Endothelial cell of umbilical vein (primary cell): ENCODE measurements at regions not wholly inside any gene's neighbourhood (a gene's known extent, or its start where the extent isn't known, plus 50 kb on each side); places are given as distances from the start of the nearest gene placed in this dataset.

Experiments used
- BruUV-seq: library from RNA; stranded (reverse); fragments of 400-500 nt; replicated peaks from 2 replicates; lab custom pipeline; 2021; lab: Mats Ljungman, UMichigan
- CTCF ChIA-PET: fragments of 300-600, 350-600 bp; sonication (Branson Sonifier 250); formaldehyde crosslinking; loops from one replicate; lab custom pipeline; 2021; ENCODE audit warnings: antibody characterized with exemption, inconsistent platforms; lab: Charles Lee
- POLR2A ChIA-PET: fragments of 300-600, 350-600 bp; sonication (Branson Sonifier 250); formaldehyde crosslinking; loops from one replicate; lab custom pipeline; 2021; ENCODE audit warnings: antibody characterized with exemption, inconsistent platforms; lab: Charles Lee
- DNase-seq: peaks from one replicate; pipeline ENCODE4 v3.0.0-alpha.2; 2011; ENCODE audit warnings: low read depth, low spot score
- FAIRE-seq: peaks from 2 replicates; lab custom pipeline; 2011; peaks lifted over from hg19 to GRCh38; lab: Jason Lieb, UNC
- H2AFZ ChIP-seq: 2 replicates; pipeline ENCODE4 v1.6.0; 2012; ENCODE audit warnings: low read depth, low read length, control low read depth, inconsistent platforms
- H3K27ac ChIP-seq: 2 replicates; pipeline ENCODE4 v1.5.1; 2011; ENCODE audit warnings: low read depth, mild to moderate bottlenecking, control low read depth, low read length, moderate library complexity; ENCODE audit not compliant: insufficient read depth
- H3K27me3 ChIP-seq, 2 experiments: 2 replicates each; pipeline versions ENCODE4 v1.6.0 to v1.6.1; 2011; ENCODE audit warnings: low read length in 2 of 2, mixed read lengths in 1 of 2; ENCODE audit not compliant: control insufficient read depth in 2 of 2, insufficient read depth in 2 of 2
- H3K36me3 ChIP-seq, 2 experiments: 2 replicates in 1 of 2; 3 replicates in 1 of 2; pipeline ENCODE4 v1.5.1; 2011; ENCODE audit warnings: low read length in 2 of 2, mild to moderate bottlenecking in 1 of 2, moderate library complexity in 1 of 2; ENCODE audit not compliant: control insufficient read depth in 2 of 2, insufficient read depth in 2 of 2; ENCODE audit errors: extremely low read depth in 1 of 2
- H3K4me1 ChIP-seq: 3 replicates; pipeline ENCODE4 v1.5.1; 2011; ENCODE audit warnings: mild to moderate bottlenecking, low read length; ENCODE audit not compliant: control insufficient read depth, insufficient read depth; ENCODE audit errors: extremely low read depth
- H3K4me2 ChIP-seq: 2 replicates; pipeline ENCODE4 v1.6.1; 2011; ENCODE audit warnings: low read length, control low read depth, mixed read lengths; ENCODE audit not compliant: insufficient read depth
- H3K4me3 ChIP-seq, 3 experiments: fragments of 200-600 bp in 1 of 3; sonication (generic), shearing (Covaris generic) in 1 of 3; replicated peaks in 1 of 3; 2 replicates each; pipeline ENCODE4 v1.5.1; 2011 to 2016; ENCODE audit warnings: control low read depth in 3 of 3, low read length in 3 of 3, mild to moderate bottlenecking in 2 of 3, inconsistent platforms in 1 of 3, low read depth in 1 of 3, moderate library complexity in 1 of 3; ENCODE audit not compliant: insufficient read depth in 1 of 3
- H3K79me2 ChIP-seq: 2 replicates; pipeline ENCODE4 v1.6.0; 2012; ENCODE audit warnings: low read length, inconsistent platforms; ENCODE audit not compliant: control insufficient read depth, insufficient read depth
- H3K9ac ChIP-seq: replicated peaks from 2 replicates; pipeline ENCODE3; 2011; ENCODE audit warnings: low read length, control low read depth; ENCODE audit not compliant: insufficient read depth; ENCODE audit errors: extremely low read depth
- H3K9me1 ChIP-seq: replicated peaks from 3 replicates; pipeline ENCODE4 v1.6.0; 2011; ENCODE audit warnings: mild to moderate bottlenecking, low read length; ENCODE audit not compliant: control insufficient read depth, insufficient read depth; ENCODE audit errors: extremely low read depth
- H3K9me3 ChIP-seq: replicated peaks from 2 replicates; pipeline ENCODE4 v1.5.1; 2012; ENCODE audit warnings: low read length, inconsistent platforms; ENCODE audit not compliant: control insufficient read depth, insufficient read depth
- H4K20me1 ChIP-seq: replicated peaks from 2 replicates; pipeline ENCODE3; 2011; ENCODE audit warnings: mild to moderate bottlenecking, low read length; ENCODE audit not compliant: control insufficient read depth, insufficient read depth; ENCODE audit errors: extremely low read depth
- EZH2 ChIP-seq: IDR thresholded peaks from 2 replicates; pipeline ENCODE4 v1.6.1; 2012; ENCODE audit warnings: borderline replicate concordance, low read depth, mild to moderate bottlenecking, moderate library complexity, low read length, inconsistent platforms; ENCODE audit not compliant: severe bottlenecking
- FOS ChIP-seq: IDR thresholded peaks from 2 replicates; pipeline ENCODE4 v1.6.1; 2011; ENCODE audit warnings: mild to moderate bottlenecking, low read length, moderate library complexity, borderline replicate concordance; ENCODE audit not compliant: insufficient read depth
- GATA2 ChIP-seq: IDR thresholded peaks from 2 replicates; pipeline ENCODE4 v1.7.0; 2011; ENCODE audit warnings: low read depth, mild to moderate bottlenecking, moderate library complexity, mixed read lengths, low read length; ENCODE audit not compliant: insufficient read length, insufficient read depth
- JUN ChIP-seq: IDR thresholded peaks from 2 replicates; pipeline ENCODE4 v1.6.1; 2011; ENCODE audit warnings: borderline replicate concordance, low read depth; ENCODE audit not compliant: insufficient read length, insufficient read depth
- MYC ChIP-seq: IDR thresholded peaks from one replicate; pipeline ENCODE4 v1.6.1; 2011; ENCODE audit warnings: mild to moderate bottlenecking, low read depth, low read length
- POLR2A ChIP-seq: IDR thresholded peaks from 2 replicates; pipeline ENCODE4 v1.6.1; 2012; ENCODE audit warnings: low read depth, mild to moderate bottlenecking, control low read depth, low read length
- POLR2AphosphoS5 ChIP-seq: IDR thresholded peaks from 2 replicates; pipeline ENCODE4 v1.6.1; 2012; ENCODE audit warnings: low read depth, mild to moderate bottlenecking, control low read depth, low read length, moderate library complexity; ENCODE audit not compliant: insufficient read depth
- dilution Hi-C: fragments of 300-500 bp; cut with MboI; formaldehyde crosslinking; loops from one replicate; pipeline ENCODE4 v1.15.0; 2019; ENCODE audit warnings: low sequenced_read_pairs; ENCODE audit not compliant: extremely low pct_ligation_motif_present
- intact Hi-C: fragments of 100-400 bp; cut with micrococcal nuclease; formaldehyde crosslinking; loops from one replicate; pipeline ENCODE4 v1.10.0; 2022
- TF ChIP-seq, protein P1 (sequence below): IDR thresholded peaks from 2 replicates; pipeline ENCODE4 v1.6.1; 2011; ENCODE audit not compliant: insufficient read depth, insufficient read length
- TF ChIP-seq, protein P2 (sequence below), 2 donors: IDR thresholded peaks; 1 replicate in 1 of 2; 2 replicates in 1 of 2; pipeline ENCODE4 v1.5.1; 2011; ENCODE audit warnings: low read length in 2 of 2, mild to moderate bottlenecking in 2 of 2, moderate library complexity in 2 of 2, control low read depth in 1 of 2, inconsistent platforms in 1 of 2, low read depth in 1 of 2; ENCODE audit not compliant: insufficient read depth in 1 of 2; ENCODE audit errors: extremely low read depth in 1 of 2

DNA sequence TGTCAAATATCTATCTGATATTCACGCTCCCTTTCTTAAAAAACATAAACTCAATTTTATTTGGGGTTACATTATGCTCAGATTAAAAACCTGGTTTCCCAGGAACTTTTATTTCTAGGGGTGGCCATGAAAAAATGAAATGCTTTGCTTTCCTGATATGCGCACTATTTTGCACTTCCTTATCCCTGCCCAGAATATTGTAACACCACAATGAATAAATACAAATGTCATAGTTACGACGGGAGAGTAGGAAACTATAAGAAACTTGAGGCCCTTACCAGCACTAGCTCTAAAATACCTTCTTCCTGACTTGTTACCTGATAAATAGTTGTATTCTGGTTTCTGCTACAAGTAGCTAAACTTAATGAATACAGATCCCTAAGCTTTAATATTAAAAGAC lies 475.6 kb upstream of the CWC22 start:
- no peak overlapping the region for H3K4me2 ChIP-seq
- H3K9me1 ChIP-seq, result no peaks in the 10 kb centered on the region
- H2AFZ ChIP-seq, result no peak overlapping the region
- H3K4me3 ChIP-seq, result no peak overlapping the region
- H3K9me3 ChIP-seq, result no peaks in the 10 kb centered on the region
- no peaks in the 10 kb centered on the region for H3K4me1 ChIP-seq
- no peak for DNase-seq
- no peak for TF ChIP-seq POLR2AphosphoS5
- TF ChIP-seq, protein P1, sequence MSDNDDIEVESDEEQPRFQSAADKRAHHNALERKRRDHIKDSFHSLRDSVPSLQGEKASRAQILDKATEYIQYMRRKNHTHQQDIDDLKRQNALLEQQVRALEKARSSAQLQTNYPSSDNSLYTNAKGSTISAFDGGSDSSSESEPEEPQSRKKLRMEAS, result no peak
- TF ChIP-seq FOS, result no peak
- TF ChIP-seq, protein P2, sequence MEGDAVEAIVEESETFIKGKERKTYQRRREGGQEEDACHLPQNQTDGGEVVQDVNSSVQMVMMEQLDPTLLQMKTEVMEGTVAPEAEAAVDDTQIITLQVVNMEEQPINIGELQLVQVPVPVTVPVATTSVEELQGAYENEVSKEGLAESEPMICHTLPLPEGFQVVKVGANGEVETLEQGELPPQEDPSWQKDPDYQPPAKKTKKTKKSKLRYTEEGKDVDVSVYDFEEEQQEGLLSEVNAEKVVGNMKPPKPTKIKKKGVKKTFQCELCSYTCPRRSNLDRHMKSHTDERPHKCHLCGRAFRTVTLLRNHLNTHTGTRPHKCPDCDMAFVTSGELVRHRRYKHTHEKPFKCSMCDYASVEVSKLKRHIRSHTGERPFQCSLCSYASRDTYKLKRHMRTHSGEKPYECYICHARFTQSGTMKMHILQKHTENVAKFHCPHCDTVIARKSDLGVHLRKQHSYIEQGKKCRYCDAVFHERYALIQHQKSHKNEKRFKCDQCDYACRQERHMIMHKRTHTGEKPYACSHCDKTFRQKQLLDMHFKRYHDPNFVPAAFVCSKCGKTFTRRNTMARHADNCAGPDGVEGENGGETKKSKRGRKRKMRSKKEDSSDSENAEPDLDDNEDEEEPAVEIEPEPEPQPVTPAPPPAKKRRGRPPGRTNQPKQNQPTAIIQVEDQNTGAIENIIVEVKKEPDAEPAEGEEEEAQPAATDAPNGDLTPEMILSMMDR (IDR thresholded peaks at IDR 0.05; ENCODE audit: extremely low read depth in 1 of 2, insufficient read depth in 1 of 2, low read depth in 1 of 2, low read length in 2 of 2), result no peak
- TF ChIP-seq POLR2A, result no peak
- no peak for TF ChIP-seq GATA2
- no peak for TF ChIP-seq JUN
- TF ChIP-seq EZH2, result no peak
- no peak for TF ChIP-seq MYC
- no peaks in the 10 kb centered on the region for H4K20me1 ChIP-seq
- H3K27me3 ChIP-seq, result no peaks in the 10 kb centered on the region
- intact Hi-C loops, result no loop called here
- CTCF ChIA-PET, result no interaction called here
- no peaks in the 10 kb centered on the region for H3K36me3 ChIP-seq
- no peak overlapping the region for H3K27ac ChIP-seq
- dilution Hi-C loops, result no loop called here
- FAIRE-seq, result no peak
- H3K79me2 ChIP-seq, result no peaks in the 10 kb centered on the region
- POLR2A ChIA-PET, result no interaction called here
- no peak overlapping the region for H3K9ac ChIP-seq
- BruUV-seq, result no TSS peak
